Suprapubic skin (tissue), 4 donors: ENCODE measurements at regions not wholly inside any gene's neighbourhood (a gene's known extent, or its start where the extent isn't known, plus 50 kb on each side); places are given as distances from the start of the nearest gene placed in this dataset.
"Not testable (repeated sequence)": the region's sequence is repeated elsewhere in the genome, so short reads cannot be mapped to it uniquely, and the experiment has no call there.

Experiments used
- DNase-seq, 2 donors: peaks; one replicate each; pipeline ENCODE4 v3.0.0-alpha.2; 2019; ENCODE audit warnings: low spot score in 2 of 2
- H3K27ac ChIP-seq: fragments of 200-600 bp; sonication (generic); one replicate; pipeline ENCODE4 v1.5.1; 2019
- H3K27me3 ChIP-seq: fragments of 200-600 bp; sonication (generic); one replicate; pipeline ENCODE4 v1.5.1; 2019
- H3K36me3 ChIP-seq: fragments of 200-600 bp; sonication (generic); one replicate; pipeline ENCODE4 v1.5.1; 2019
- H3K4me1 ChIP-seq: fragments of 200-600 bp; sonication (generic); one replicate; pipeline ENCODE4 v1.5.1; 2019
- H3K4me3 ChIP-seq: fragments of 200-600 bp; sonication (generic); one replicate; pipeline ENCODE4 v1.5.1; 2019; ENCODE audit warnings: mild to moderate bottlenecking
- H3K9me3 ChIP-seq: fragments of 200-600 bp; sonication (generic); one replicate; pipeline ENCODE4 v1.5.1; 2019
- EP300 ChIP-seq: sonication (generic); formaldehyde crosslinking; IDR thresholded peaks from one replicate; pipeline ENCODE4 v1.6.1; 2017; ENCODE audit warnings: antibody characterized with exemption
- POLR2A ChIP-seq, 2 donors: fragments of 450-650 bp; IDR thresholded peaks; one replicate each; pipeline ENCODE4 v1.6.1; 2017; ENCODE audit warnings: antibody characterized with exemption in 2 of 2, mild to moderate bottlenecking in 2 of 2, moderate library complexity in 2 of 2
- POLR2AphosphoS5 ChIP-seq, 3 donors: sonication (generic); formaldehyde crosslinking; IDR thresholded peaks; one replicate each; pipeline ENCODE4 v1.6.1; 2017; ENCODE audit warnings: antibody characterized with exemption in 3 of 3
- whole genome bisulfite sequencing: methylation state at CpG from one replicate; pipeline ENCODE4 v1.1.5; 2018; 5-methylcytosine and 5-hydroxymethylcytosine counted together
- TF ChIP-seq, protein P1 (sequence below), 2 donors: fragments of 200-600 bp in 1 of 2; fragments of 450-650 bp in 1 of 2; sonication (generic) in 1 of 2; IDR thresholded peaks; one replicate each; pipeline ENCODE4 v1.5.1; 2016 to 2019; ENCODE audit warnings: antibody characterized with exemption in 2 of 2, mild to moderate bottlenecking in 1 of 2, moderate library complexity in 1 of 2

DNA sequence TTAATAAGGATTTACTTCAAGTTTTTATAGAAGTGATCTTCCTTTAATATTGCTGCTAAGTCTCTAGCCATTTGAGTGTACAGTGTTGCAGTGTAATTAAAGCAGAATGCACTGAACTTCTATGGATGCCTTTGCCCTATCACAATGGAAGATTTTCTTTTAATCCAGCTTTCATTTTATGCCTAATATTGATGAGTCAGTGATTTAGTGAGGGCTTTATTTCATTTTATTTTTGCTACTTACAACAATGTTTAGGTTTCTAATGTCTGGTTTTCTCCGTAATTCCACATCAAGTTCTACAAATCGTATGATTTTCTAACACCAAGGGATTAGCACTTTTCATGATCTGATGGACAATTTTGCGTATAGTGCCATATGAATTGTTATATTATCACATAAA lies 504.1 kb downstream of the PCDH11X start:
- no peaks in the 10 kb centered on the region for H3K9me3 ChIP-seq
- H3K4me3 ChIP-seq = no peak overlapping the region
- no peaks in the 10 kb centered on the region for H3K36me3 ChIP-seq
- H3K27me3 ChIP-seq = no peaks in the 10 kb centered on the region
- H3K27ac ChIP-seq = no peak overlapping the region
- no peak for DNase-seq
- H3K4me1 ChIP-seq = no peaks in the 10 kb centered on the region
- TF ChIP-seq, protein P1, sequence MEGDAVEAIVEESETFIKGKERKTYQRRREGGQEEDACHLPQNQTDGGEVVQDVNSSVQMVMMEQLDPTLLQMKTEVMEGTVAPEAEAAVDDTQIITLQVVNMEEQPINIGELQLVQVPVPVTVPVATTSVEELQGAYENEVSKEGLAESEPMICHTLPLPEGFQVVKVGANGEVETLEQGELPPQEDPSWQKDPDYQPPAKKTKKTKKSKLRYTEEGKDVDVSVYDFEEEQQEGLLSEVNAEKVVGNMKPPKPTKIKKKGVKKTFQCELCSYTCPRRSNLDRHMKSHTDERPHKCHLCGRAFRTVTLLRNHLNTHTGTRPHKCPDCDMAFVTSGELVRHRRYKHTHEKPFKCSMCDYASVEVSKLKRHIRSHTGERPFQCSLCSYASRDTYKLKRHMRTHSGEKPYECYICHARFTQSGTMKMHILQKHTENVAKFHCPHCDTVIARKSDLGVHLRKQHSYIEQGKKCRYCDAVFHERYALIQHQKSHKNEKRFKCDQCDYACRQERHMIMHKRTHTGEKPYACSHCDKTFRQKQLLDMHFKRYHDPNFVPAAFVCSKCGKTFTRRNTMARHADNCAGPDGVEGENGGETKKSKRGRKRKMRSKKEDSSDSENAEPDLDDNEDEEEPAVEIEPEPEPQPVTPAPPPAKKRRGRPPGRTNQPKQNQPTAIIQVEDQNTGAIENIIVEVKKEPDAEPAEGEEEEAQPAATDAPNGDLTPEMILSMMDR (IDR thresholded peaks at IDR 0.05) = no peak
- TF ChIP-seq POLR2A (IDR thresholded peaks at IDR 0.05) (no peak), EP300 (no peak), POLR2AphosphoS5 (IDR thresholded peaks at IDR 0.05) (no peak)
- 93% methylated on average over 3 of the region's 3 CpGs for WGBS

- H3K27me3 ChIP-seq, H3K4me3 ChIP-seq, H3K9me3 ChIP-seq, H3K4me1 ChIP-seq, H3K27ac ChIP-seq, H3K36me3 ChIP-seq, DNase-seq: not testable (repeated sequence)
- WGBS = 69% methylated on average over 3 of the region's 3 CpGs
These were observed 518.9 kb downstream of the PCDH11X start for GRCh38 chrX:92298067-92298466.

DNA sequence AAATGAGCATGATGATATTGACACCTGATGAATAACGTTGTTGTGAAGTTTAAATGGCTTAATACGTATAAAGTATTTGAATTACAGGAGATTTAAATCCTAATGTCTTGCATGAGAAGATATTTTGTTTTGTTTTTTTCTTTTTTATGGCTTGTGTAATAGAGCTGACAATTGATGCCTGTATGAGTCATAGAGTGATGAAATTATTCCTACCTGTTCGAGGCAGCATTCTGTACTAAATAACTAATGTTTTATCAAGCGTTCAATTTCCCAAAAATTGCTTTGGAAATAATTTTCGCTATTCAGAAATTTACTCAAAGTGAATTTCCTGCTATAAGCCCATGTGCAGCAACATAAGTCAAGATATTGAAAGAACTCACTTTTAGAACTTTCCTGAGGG lies 554.0 kb downstream of the PCDH11X start:
- not testable (repeated sequence) for H3K36me3 ChIP-seq, H3K4me1 ChIP-seq, DNase-seq, H3K27ac ChIP-seq, H3K9me3 ChIP-seq, H3K4me3 ChIP-seq, H3K27me3 ChIP-seq
- WGBS = 81% methylated on average over 5 of the region's 5 CpGs

GRCh38 chrX:92351065-92351464 lies 571.9 kb downstream of the PCDH11X start:
- H3K27ac ChIP-seq, H3K4me3 ChIP-seq, H3K36me3 ChIP-seq, H3K9me3 ChIP-seq, H3K4me1 ChIP-seq, DNase-seq, H3K27me3 ChIP-seq: not testable (repeated sequence)
- 81% methylated on average over 6 of the region's 6 CpGs for WGBS

DNA sequence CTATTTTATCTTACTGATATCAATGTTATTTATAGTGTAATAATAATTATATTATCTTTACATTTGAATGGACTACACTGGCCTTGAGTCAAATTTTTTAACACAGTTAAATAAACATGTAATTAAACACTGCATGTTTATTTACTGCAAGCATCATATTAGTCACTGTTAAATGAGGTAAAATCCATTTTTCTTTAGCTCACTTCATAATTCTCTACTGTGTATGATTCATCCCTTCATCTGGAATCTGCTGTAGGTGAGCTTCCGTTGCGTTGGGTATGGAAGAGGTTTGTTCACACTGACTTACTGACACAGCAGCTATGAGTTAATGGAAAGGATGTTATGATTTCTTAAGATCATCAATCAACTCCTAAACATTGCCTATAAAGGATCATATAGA lies 572.3 kb downstream of the PCDH11X start:
- DNase-seq = no peak
- no peaks in the 10 kb centered on the region for H3K9me3 ChIP-seq
- H3K4me3 ChIP-seq = no peak overlapping the region
- H3K4me1 ChIP-seq = no peaks in the 10 kb centered on the region
- no peak overlapping the region for H3K27ac ChIP-seq
- 85% methylated on average over 2 of the region's 2 CpGs for WGBS
- no peaks in the 10 kb centered on the region for H3K36me3 ChIP-seq
- no peaks in the 10 kb centered on the region for H3K27me3 ChIP-seq
- no peak for TF ChIP-seq POLR2AphosphoS5 (IDR thresholded peaks at IDR 0.05)
- TF ChIP-seq, protein P1 (IDR thresholded peaks at IDR 0.05) = no peak
- TF ChIP-seq EP300 = no peak
- no peak for TF ChIP-seq POLR2A (IDR thresholded peaks at IDR 0.05)
